ENCODE measurements at regions not wholly inside any gene's neighbourhood (a gene's known extent, or its start where the extent isn't known, plus 50 kb on each side); places are given as distances from the start of the nearest gene placed in this dataset.

DNA sequence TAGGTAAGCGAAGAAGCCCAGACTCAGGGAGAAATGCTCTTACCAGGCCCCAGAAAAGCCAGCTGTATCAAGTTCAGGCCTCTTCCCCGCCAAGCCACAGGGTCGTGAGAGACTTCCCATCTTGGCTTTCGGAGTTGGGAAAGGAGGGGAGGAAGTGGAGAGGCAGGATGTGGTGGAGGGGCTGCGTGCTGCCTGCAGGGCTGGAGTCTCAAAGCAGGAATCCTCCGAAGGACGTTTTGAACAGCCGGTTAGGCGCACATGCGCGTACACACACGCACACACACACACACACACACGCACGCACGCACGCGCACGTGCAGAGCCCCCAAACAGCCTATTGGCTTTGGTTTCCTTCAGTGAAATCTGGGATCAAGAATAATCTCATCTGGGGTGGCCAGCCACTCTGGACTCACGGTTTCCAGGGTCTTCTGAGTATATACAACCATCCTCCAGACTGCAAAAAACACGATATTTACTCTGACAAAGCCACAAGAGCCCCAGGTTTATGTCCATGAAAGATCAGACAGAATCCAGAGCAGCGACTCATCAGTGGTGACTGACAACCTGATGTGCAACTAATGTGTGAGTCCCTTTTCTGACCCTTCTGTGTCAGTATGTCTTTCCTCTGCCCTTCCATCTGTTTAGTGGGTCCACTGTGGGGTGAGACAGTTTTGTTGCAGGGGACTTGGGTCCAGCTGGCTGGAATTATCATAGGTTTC is 115.0 kb upstream of the ZNF438 start:
- no peak for DNase-seq

DNA sequence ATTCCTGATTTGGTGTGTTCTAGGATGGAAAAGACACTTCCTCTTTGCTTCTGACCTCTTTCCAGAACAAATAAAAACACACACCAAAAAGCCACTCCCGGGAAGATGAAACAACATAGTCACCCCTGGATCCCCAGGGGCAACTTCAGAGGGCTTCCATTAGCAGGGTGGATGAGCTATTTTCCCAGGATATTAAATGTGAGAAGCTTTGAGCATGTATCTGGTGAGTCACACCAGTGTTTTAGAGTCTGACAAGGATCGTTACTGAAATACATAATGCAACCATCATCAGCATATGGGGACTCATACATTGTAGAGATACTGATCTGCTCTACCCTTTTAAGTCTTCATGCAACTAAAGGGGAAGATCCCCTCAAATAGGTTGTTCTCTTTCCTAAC is 115.5 kb upstream of the ZNF438 start:
- no peak for DNase-seq

DNA sequence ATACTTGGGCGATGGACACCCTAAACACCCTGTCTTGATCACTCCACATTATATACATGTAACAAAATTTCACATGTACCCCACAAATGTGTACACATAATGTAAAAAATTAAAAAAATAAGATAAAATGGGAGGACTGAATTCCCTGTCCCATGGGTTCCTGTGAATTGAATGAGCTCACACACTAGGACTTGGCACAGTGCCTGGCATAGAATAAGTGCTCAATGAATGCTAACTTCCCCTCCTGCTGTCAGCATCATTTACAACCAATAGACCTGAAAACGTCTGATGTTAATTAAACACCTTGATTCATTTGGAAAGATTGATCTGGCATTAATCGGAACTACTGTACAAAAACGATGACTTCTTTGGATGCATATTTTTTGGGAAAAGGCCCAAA is 117.3 kb upstream of the ZNF438 start:
- DNase-seq, result no peak

DNA sequence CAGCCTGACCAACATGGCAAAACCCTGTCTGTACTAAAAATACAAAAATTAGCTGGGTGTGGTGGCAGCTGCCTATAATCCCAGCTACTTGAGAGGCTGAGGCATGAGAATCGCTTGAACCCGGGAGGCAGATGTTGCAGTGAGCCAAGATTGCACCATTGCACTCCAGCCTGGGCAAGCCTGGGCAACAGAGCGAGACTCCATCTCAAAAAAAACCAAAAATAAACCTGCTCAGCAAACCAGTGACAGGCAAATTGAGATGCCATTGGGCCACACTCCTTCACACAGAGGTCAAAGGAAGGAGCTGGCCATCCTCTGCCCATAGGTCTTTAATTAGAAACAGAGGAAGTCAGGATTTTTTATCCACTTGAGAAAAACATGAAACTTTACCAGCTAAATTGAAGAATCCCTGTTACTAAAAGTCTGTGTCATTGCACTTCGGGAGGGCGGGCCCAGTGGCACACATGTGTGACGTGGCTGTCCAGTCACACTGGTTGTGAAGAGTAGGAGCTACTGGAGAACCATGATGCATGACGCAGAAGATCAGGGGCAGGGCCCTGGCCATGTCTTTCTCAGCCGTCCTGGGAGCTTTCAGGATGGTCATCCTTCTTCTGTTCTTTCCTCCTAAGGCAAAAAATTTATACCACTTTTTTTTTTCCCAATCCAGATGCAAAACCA is 118.3 kb upstream of the ZNF438 start:
- no peak for DNase-seq

DNA sequence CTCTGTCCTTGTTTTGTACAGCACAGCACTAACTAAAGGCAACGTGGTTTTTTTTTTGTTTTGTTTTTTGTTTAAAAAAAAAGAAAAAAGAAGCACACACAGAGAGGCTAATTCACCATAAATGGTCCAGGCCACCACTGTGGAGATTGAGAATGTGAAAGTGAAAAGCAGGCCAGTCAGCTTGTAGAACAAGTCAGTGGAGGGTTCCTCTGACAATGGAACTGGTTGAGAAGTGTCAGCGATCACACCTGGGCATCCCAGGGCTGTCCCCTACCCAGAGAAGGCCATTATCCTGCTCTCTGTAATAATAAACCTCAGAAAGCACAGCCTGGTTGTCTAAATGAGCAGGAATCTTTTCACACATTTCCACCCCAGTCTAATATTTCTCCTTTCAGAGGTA is 119.6 kb upstream of the ZNF438 start:
- DNase-seq, result no peak

DNA sequence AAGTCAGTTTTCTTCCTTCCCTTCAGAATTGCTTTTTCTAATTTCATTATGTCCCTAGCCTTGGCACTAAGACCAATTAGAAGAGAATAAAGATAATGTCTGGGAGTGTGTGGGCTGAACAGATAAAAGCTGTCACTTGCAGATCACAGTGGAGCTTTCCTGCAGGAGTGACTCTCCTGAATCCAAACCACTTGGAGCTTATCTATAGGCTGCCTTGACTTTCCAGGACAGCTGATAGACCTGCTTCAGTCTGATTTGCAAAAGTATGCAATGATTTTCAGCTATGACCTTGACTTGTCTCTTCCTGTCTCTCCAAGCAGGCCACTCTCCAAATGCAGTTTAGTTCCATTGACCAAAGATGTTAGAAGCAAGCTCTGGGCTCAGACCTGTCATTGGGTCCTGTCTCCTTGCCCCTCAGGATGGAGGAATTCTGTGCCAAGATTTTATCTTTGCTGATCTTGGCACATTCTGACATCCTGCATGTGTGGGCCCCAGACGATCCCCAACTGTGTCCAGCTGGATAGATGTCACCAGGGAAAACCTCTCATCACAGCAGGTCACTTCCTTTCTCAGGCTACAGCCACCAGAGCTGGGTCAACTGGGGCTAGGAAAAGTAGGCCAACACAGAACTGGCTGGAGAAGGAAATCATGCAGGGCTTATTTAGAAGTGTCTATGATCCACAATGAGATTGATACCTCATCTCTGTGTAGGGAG is 120.9 kb upstream of the ZNF438 start:
- DNase-seq, result no peak

DNA sequence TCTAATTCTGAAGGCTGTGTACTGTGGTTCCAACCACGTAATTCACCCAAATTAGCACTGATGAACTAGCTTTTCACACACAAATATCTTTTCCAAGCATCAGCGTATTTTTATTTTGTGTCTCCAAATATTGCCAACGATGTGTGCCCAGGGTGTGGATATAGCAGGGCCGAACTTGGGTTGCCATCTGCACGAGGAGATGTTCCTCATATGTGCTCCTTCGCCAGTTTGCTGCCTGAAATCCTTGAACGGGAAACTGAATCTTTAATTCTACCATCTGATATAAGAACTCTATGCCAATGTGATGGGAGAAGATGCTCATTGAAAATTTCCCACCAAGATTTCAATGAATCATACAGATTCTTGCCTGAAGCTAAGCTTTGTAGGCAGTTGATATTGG is 121.5 kb upstream of the ZNF438 start:
- no peak for DNase-seq

DNA sequence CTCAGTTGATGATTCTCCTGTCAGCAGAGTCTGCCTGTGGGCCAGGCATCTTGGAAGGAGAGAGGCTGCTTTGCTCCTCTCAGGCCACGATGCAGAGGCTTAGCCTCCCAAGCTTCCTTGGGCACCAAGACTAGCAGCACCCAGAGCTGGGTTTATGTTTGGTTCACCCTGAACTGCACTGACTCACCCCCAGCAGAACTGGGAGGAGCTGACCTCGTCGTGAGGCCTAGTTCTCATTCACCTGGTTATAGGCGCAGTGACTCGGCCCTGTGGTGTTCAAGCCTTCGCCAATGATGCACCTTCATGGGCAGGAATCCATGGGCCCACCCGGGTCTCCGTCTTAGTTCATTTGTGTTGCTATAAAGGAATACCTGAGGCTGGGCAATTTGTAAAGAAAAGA is 122.0 kb upstream of the ZNF438 start:
- DNase-seq, result no peak

DNA sequence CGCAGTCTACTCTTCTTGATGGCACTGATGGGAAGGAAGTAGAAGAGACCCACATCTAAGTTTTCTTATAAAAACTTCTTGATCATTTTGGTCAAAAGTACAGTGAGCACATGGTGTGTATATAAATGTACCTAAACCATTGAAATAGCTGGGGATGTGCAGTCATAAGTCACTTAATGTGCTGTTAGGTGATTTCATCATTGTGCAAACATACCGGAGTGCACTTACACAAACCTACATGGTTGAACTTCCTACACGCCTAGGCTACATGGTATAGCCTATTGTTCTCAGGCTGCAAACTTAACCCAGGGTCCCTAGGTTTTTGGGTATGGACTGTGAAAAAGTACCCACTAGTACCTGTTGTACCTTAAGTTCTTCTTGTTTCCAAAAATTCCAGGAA is 123.3 kb upstream of the ZNF438 start:
- DNase-seq, result no peak

DNA sequence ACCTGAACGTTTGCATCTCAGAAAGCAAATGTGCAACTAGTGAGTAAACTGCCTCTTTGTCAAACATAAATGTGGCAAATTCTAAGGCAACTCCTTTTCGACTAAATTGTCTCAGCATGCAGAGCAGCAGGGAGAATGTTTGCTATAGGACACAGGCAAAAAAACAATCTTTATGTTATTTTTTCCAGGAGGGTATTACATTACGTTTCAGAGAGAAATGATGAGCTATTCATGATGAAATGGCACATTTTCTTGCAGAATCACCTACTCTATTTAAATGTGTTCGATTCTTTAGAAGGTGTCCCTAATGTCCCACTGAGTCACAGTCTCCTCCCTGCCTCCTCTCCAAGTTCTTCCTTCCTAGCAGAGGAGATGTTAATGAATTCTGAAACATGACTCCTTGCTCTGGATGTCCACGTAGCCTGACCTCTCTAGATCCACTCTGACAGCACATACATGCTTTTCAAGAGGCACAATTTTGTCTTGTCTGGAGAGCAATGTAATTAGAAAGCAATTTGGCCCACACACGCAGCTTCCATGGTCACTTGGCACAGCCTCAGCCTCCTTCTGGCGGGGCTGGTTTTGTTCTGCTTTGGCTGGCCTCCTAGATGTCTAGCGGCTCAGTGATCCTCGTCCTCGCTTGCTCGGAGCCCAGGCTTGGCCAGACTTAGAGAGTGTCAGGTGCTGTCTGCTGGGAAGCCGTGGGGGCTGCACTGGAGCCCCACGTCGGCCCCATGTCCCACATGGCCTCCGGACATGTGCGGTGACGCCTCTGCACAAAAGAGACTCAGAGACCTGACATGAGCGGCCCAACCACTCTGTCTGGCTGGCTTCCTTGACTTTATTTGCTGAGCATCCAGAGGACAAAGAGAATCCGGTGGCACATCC is 125.7 kb upstream of the ZNF438 start:
- DNase-seq, result no peak

DNA sequence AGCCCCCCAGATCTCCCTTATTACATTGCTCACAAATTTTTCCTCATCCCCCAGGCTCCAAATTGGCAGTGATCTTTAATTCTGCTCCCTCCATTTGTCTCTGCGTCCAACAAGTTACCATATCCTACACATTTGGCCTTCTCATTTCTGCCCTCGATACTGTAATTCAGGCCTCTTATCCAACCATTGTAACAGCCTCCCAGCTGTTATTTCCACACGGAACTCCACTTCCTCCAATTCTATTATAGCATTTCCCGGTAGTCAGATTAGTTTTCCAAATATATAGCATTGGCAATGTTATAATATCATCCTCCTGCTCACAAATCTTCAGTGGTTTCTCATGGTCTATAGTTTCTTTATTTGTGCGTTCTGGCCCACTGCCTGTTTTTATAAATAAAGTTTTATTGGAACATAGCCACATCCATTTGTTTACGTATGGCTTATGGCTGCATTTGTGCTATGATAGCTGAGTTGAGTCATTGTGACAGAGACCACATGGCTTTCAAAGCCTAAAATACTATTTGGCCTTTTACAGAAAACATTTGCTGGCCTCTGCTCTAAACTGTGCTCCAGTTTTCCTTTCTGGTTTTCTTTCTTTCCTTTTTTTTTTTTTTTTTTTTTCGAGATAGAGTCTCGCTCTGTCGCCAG is 126.5 kb upstream of the ZNF438 start:
- DNase-seq, result no peak

DNA sequence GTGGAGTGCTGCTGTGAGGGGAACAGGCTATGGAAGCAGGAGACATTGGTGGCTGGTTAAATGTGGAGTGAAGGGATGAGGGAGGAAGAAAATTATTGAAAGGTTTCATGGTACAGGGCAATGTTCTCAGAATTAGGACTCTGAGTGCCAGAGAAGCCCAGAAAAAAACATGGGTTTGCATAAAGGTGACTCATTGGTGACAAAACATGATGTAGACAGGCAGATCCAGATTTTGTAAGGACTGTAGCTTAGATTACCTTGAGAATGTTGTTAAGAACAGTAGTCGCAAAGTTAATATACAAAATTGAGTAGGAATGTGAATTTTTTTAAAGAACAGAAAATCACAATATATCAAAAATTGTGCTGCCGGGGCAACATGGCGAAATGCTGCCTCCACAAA is 134.9 kb upstream of the ZNF438 start:
- no peak for DNase-seq

DNA sequence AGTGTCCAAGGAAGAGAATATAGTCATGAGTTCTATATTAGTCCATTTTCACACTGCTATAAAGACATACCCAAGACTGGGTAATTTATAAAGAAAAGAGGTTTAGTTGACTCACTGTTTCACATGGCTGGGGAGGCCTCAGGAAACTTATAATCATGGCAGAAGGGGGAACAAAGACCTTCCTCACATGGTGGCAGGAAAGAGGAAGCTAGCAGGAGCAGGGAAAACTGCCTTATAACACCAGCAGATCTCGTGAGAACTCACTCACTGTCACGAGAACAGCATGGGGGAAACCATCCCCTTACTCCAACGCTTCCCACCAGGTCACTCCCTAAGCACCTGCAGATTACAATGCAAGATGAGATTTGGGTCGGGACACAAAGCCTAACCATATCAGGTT is 139.0 kb upstream of the ZNF438 start:
- DNase-seq, result no peak

DNA sequence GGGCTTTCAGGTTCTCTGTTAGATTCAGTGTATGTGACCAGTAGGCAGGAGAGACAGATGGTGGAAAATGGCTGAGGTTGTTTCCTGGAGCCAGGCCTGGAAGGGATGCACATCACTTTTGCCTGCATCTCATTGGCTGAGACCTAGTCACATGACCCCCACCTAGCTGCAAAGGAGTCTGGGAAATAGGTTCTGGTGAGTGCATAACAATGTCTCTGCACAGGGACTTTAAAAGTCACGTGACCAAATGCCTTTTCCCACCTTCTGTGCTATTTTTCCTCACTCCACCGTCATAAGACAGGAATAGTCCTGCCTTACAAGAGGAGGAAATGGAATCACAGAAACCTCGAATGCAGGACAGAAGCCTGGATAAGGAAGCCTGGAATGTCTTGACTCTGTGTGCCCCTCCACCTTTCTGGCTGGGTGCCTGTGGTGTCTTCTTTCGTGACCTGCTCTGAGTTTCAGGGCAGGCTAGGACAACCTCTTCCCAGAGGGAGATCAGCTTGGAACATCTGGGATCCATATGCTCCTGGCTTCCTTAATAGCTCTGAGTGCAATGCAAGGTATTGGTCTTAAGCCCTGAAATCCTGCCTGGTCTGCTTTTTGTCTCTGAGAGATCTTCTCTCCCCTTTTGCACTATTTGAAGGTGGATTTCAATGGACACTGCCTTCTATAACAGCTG is 139.9 kb upstream of the ZNF438 start:
- no peak for DNase-seq

DNA sequence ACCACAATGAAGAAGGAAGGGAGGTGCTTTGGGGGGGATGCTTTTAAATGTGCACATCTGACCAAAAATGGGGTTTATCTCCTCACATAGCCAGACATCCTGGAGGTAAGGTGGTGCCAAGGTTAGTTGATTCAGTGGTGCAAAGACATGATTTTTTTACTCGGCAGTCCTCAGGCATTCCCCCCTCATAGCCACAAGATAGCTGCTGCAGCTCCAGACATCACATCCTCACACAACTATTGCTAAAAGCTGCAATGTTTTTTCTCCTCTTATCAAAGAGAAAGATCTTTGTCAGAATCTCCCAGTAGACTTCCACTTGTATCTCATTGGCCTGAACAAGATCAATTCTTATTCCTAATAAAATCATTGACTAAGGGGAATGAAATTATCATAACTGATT is 141.3 kb upstream of the ZNF438 start:
- DNase-seq, result no peak

DNA sequence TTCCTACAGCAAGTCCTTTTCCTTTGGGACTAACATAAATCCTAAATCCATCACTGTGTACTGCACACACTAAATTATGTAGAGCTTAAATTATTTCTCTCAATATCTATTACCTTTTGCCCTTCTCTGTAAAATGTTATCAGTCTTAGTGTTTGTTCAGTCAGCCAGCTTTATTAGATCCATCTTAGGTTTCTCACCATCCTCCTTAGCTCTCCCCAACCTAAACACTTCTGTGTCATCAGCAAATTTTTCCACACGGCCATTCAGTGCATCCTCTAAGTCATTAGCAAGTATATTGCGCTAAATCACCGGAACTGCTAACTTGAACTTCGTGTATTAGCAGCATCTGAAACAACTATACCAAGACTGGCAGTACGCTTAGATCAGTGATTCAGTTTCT is 142.1 kb upstream of the ZNF438 start:
- no peak for DNase-seq

DNA sequence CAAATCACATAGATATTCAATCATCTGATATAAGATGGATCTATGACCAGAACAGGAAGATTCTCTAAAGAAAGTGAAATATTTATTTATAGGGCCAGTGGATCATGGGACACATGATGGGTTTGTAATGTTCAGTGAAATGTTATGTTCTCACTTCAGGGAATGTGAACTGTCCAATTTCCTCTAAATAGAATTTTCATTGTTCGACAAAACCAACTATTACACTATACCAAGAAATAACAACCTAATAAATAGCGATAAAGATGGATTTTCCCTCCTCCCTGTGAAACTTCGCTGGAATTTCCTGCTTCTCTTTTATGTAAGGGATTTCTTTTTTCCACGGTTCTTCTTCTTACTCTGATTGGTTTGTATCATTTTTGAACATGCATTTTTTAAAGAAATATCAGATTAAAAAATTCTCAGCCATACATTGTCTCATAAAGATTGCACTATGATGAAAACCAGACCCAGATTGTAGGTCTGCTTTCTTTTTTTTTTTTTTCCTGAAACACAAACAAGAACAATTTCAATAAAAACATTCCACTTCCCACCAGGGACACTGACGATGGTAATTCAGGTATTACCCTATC is 139.8 kb upstream of the ZEB1 start:
- no peak for DNase-seq

DNA sequence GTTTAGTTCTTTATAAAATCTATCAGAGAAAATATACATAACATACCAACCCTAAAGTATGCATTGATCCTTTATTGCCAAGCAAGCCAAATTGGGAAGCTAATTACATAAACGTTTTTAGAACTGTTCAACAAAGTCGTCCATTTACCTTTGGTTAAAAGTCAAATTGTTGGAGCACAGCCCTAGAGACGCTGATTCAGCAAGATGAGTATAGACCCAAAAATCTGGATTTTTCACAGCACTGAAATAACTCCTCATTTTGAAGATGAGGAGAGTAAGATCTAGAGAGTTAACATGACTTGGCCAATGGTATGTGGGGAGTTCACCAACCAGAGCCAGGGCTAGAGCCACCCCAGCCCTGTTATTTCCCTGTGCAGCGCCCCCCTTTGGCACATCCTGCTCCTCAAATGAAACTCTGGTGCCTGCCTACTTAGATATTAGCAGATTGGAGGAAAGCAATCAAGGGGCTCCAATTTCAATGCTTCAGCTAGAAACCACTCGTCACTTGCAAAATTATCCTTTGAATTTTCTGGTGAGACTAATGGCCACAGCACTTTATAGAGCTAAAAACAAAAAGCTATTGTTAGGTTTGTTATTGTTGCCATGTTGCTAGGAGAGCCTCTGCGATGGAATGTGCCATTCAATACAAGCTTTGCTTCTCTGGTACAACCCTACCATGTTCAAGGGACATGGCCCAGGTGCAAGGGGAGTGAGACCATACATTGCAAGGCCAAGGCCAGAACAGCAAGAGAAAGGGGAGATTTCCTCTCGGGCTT is 132.6 kb upstream of the ZEB1 start:
- DNase-seq, result no peak

DNA sequence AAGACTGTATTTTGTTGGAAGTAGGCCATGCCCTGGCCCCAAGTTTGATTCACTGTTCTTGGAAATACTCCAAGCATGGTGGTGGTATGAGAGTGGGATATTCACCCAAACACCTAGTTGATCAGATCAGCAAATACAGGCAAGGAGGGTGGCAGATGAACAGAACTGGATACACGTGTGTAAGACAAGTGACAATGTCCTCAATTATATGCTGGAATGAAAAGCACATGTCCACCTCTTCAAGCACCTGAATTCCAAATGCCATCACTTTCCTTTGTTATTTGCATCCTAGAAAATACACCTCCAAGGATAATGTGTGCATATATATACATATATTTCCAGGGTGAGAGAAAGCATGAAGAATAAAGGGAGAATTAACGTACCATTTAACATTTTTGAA is 131.8 kb upstream of the ZEB1 start:
- DNase-seq, result no peak

DNA sequence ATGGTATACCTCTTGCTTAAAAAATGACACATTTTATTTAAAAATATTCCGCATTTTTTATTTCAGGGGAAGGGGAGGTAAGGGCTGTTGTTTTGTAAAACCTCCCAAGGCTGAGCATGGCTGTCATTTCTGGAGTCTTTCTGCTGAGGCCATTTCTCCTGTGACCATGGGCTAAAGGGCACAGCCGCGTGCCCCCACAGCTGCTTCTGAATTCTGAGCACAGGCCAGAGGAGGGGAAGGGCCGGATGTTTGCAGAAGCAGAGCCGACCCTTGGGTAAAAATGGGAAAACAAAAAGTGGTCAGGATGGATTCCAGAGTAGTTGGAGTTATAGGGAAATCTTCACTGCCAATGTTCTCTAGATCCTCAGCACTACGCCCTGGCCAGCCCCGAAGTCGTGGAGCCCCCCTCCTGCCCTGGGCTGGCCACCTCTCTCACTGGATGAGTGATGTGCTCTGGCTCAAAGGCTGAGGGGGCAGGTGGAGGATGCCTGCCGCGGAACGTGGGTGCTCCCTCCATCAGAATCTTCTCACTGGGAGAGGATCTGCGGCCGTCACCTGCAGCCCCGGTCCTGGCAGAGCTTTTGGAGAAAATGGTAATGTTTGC is 131.3 kb upstream of the ZEB1 start:
- DNase-seq, result no peak
